ENCODE measurements at regions not wholly inside any gene's neighbourhood (a gene's known extent, or its start where the extent isn't known, plus 50 kb on each side); places are given as distances from the start of the nearest gene placed in this dataset.

DNA sequence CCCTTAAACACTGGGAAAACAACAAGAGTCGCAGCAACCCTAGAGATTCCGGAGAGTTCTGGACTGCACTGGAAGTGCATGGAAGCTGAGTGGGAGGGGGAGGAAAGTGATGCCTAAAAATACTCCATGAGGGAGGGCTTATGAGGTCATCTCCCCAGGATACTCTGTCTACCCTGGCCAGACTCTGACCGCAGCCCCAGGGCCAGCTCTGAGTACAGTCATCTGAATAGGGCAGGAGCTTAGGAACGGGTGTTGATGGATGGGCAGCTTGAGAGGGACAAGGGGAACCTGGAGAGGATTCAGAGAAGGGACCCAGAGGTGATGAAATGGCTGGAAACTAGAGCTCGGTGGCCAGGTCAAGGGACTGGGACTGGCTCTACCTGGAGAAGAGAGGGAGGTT lies 79.3 kb upstream of the IGFBP5 start (continued):
- TF ChIP-seq HDAC2 (IDR thresholded peaks at IDR 0.05; ENCODE audit: borderline replicate concordance in 1 of 2, low read depth in 2 of 2, low read length in 2 of 2) (no peak), TCF12 (IDR thresholded peaks at IDR 0.05; ENCODE audit: low read depth, low read length) (no peak)

All from H1 (cell line).